ENCODE measurements at regions not wholly inside any gene's neighbourhood (a gene's known extent, or its start where the extent isn't known, plus 50 kb on each side); places are given as distances from the start of the nearest gene placed in this dataset.

- no peak for TF ChIP-seq EP300 (IDR thresholded peaks at IDR 0.05; ENCODE audit: borderline replicate concordance)
- TF ChIP-seq YY1 (IDR thresholded peaks at IDR 0.05; ENCODE audit: low read depth) = no peak
- TF ChIP-seq CREB1 (IDR thresholded peaks at IDR 0.05; ENCODE audit: low read depth) = no peak
- TF ChIP-seq, protein P1, sequence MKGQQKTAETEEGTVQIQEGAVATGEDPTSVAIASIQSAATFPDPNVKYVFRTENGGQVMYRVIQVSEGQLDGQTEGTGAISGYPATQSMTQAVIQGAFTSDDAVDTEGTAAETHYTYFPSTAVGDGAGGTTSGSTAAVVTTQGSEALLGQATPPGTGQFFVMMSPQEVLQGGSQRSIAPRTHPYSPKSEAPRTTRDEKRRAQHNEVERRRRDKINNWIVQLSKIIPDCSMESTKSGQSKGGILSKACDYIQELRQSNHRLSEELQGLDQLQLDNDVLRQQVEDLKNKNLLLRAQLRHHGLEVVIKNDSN (IDR thresholded peaks at IDR 0.05) = no peak
- no peak for TF ChIP-seq TAF1 (IDR thresholded peaks at IDR 0.05; ENCODE audit: low read depth)
- TF ChIP-seq RAD21 (IDR thresholded peaks at IDR 0.05; ENCODE audit: low read depth) = no peak
- TF ChIP-seq, protein P2, sequence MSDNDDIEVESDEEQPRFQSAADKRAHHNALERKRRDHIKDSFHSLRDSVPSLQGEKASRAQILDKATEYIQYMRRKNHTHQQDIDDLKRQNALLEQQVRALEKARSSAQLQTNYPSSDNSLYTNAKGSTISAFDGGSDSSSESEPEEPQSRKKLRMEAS (IDR thresholded peaks at IDR 0.05) = no peak
- no peak for TF ChIP-seq CEBPB (IDR thresholded peaks at IDR 0.05)
- no peak for TF ChIP-seq TCF12 (IDR thresholded peaks at IDR 0.05; ENCODE audit: low read depth)
Measured at GRCh38 chr16:6967796-6968320, 364.8 kb upstream of the RBFOX1 start.

All from Ishikawa (cell line).